ENCODE measurements at regions not wholly inside any gene's neighbourhood (a gene's known extent, or its start where the extent isn't known, plus 50 kb on each side); places are given as distances from the start of the nearest gene placed in this dataset.
A peak's percentile ranks its signal among the peaks of the same experiment; 100 is the strongest.
"Not testable (repeated sequence)": the region's sequence is repeated elsewhere in the genome, so short reads cannot be mapped to it uniquely, and the experiment has no call there.

- DNase-seq (ENCODE audit: low read depth, low spot score), result no peak
- TF ChIP-seq CTCF (IDR thresholded peaks at IDR 0.05; ENCODE audit: insufficient read depth, low read length, missing control alignments), result no peak
- H3K4me3 ChIP-seq (ENCODE audit: low read depth, low read length), result no peak overlapping the region
- CTCF ChIA-PET, result no interaction called here
- POLR2A ChIA-PET, result no interaction called here
These were observed 60.8 kb upstream of the KRAS start for GRCh38 chr12:25311506-25311905.

- DNase-seq (ENCODE audit: low read depth, low spot score); H3K4me3 ChIP-seq (ENCODE audit: low read depth, low read length); POLR2A ChIA-PET: not testable (repeated sequence)
- CTCF ChIA-PET, result interaction anchor here (1.0 kb wide), 1 partner anchor 11 kb away, joined by 4 read pairs; no protein-coding TSS in a partner anchor
These were observed 59.3 kb upstream of the KRAS start for GRCh38 chr12:25310071-25310470.

GRCh38 chr12:25308756-25309155, 58.0 kb upstream of the KRAS start:
- DNase-seq (ENCODE audit: low read depth, low spot score), result no peak
- CTCF ChIA-PET, result interaction anchor here (1.3 kb wide), 2 partner anchors 20 to 72 kb away, joined by 3 read pairs; no protein-coding TSS in a partner anchor
- H3K4me3 ChIP-seq (ENCODE audit: low read depth, low read length), result no peak overlapping the region
- POLR2A ChIA-PET, result interaction anchor here (1.0 to 1.9 kb wide), 3 partner anchors 15 to 76 kb away, joined by 3 to 4 read pairs (median 3); no protein-coding TSS in a partner anchor
- TF ChIP-seq CTCF (IDR thresholded peaks at IDR 0.05; ENCODE audit: insufficient read depth, low read length, missing control alignments), result no peak

DNA sequence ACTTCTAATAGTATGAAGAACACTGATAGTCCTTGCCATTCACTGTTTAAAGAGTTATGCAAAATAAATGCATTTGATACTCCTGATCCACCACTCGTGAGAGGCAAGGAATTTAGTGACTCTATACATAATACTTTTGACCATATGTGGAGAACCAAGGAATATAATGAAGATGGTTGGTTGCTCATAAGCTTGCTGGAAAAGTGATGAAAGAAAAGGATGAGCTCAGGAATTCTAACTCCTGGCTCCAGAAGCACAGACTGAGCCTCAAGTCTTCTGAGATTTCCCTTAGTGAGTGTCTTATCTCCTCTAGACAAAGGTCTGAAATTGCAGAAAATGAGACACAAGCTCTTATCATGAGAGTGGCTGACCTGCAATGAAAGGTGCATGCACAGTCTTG, 57.1 kb upstream of the KRAS start:
- no peak for TF ChIP-seq CTCF (IDR thresholded peaks at IDR 0.05; ENCODE audit: insufficient read depth, low read length, missing control alignments)
- peak; percentile 55 for DNase-seq (ENCODE audit: low read depth, low spot score)
- POLR2A ChIA-PET, result interaction anchor here (1.1 to 1.9 kb wide), 5 partner anchors 12 to 77 kb away, joined by 3 to 5 read pairs (median 4); partner anchors contain the start of gene KRAS
- no peak overlapping the region for H3K4me3 ChIP-seq (ENCODE audit: low read depth, low read length)
- CTCF ChIA-PET, result interaction anchor here (1.1 to 1.3 kb wide), 5 partner anchors 13 to 71 kb away, joined by 3 to 4 read pairs (median 3); no protein-coding TSS in a partner anchor

DNA sequence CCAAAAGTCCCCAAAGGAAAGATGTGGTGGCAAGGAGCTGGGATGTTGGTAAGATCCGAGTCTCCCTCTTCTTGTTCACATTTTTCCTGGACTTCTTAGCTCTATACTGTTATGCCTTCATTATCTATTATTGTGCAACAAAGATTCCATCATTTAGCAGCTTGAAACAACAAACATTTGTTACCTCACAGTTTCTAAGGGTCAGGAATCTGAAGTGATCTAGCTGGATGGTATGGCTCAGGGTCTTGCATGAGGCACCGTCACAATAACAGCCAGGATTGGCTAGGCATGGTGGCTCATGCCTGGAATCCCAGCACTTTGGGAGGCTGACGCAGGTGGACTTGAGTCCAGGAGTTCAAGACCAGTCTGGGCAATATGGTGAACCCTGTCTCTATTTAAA, 51.1 kb upstream of the KRAS start:
- CTCF ChIA-PET, result interaction anchor here (1.2 kb wide), 1 partner anchor 13 kb away, joined by 4 read pairs; no protein-coding TSS in a partner anchor
- no peak for TF ChIP-seq CTCF (IDR thresholded peaks at IDR 0.05; ENCODE audit: insufficient read depth, low read length, missing control alignments)
- H3K4me3 ChIP-seq (ENCODE audit: low read depth, low read length), result no peak overlapping the region
- DNase-seq (ENCODE audit: low read depth, low spot score), result no peak
- POLR2A ChIA-PET, result no interaction called here
